ENCODE measurements at regions not wholly inside any gene's neighbourhood (a gene's known extent, or its start where the extent isn't known, plus 50 kb on each side); places are given as distances from the start of the nearest gene placed in this dataset.

DNA sequence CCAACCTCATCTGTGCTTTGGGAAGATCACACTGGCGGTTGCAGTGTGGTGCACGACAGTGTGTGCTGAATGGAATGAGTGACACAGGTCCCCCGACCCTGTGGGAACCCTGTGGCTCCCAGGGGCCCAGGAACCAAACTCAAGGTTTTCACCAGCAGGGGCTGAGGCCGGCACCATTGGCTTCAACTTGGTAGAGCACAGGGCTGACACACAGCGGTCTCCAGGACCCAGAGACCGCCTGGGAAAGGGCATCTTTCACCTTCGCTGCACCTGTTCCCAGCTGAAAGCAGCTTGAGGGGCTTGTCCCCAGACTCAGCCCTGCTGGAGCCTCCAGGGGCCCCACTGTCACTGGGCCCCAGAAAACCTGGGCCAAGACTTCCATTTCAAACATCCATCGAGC lies 59.0 kb upstream of the ODC1 start:
- no peaks in the 10 kb centered on the region for H4K20me1 ChIP-seq (replicated peaks; ENCODE audit: control insufficient read depth, extremely low read depth, insufficient read depth, low read length)
- H2AFZ ChIP-seq (ENCODE audit: low read depth, low read length), result no peak overlapping the region
- no peak overlapping the region for H3K9ac ChIP-seq (replicated peaks; ENCODE audit: extremely low read depth, insufficient read depth, low read length)
- DNase-seq (ENCODE audit: low read depth, low spot score) (no peak), FAIRE-seq (no peak)
- H3K4me2 ChIP-seq (ENCODE audit: insufficient read depth, low read length), result no peak overlapping the region
- no TSS peak for BruUV-seq (replicated peaks)
- TF ChIP-seq MYC (IDR thresholded peaks at IDR 0.05; ENCODE audit: low read depth, low read length), result no peak
- no peak for TF ChIP-seq GATA2 (IDR thresholded peaks at IDR 0.05; ENCODE audit: insufficient read depth, insufficient read length, low read depth, low read length)
- CTCF ChIA-PET, result interaction anchor here (1.3 kb wide), 1 partner anchor 16 kb away, joined by 3 read pairs; no protein-coding TSS in a partner anchor
- POLR2A ChIA-PET, result interaction anchor here (0.5 kb wide), 1 partner anchor 307 kb away, joined by 4 read pairs; no protein-coding TSS in a partner anchor
- no peaks in the 10 kb centered on the region for H3K4me1 ChIP-seq (ENCODE audit: control insufficient read depth, extremely low read depth, insufficient read depth, low read length)
- intact Hi-C loops (cut with micrococcal nuclease) (no loop called here), dilution Hi-C loops (cut with MboI; ENCODE audit: extremely low pct_ligation_motif_present, low sequenced_read_pairs) (no loop called here)
- H3K27ac ChIP-seq (ENCODE audit: insufficient read depth, low read depth, low read length), result no peak overlapping the region
- H3K4me3 ChIP-seq (replicated peaks in 1 of 3; ENCODE audit: insufficient read depth in 1 of 3, low read depth in 1 of 3, low read length in 3 of 3), result no peak overlapping the region
- H3K27me3 ChIP-seq (ENCODE audit: control insufficient read depth in 2 of 2, insufficient read depth in 2 of 2, low read length in 2 of 2), result no peaks in the 10 kb centered on the region
- H3K79me2 ChIP-seq (ENCODE audit: control insufficient read depth, insufficient read depth, low read length), result no peaks in the 10 kb centered on the region
- no peaks in the 10 kb centered on the region for H3K9me1 ChIP-seq (replicated peaks; ENCODE audit: control insufficient read depth, extremely low read depth, insufficient read depth, low read length)
- H3K36me3 ChIP-seq (ENCODE audit: control insufficient read depth in 2 of 2, extremely low read depth in 1 of 2, insufficient read depth in 2 of 2, low read length in 2 of 2), result no peaks in the 10 kb centered on the region
- no peaks in the 10 kb centered on the region for H3K9me3 ChIP-seq (replicated peaks; ENCODE audit: control insufficient read depth, insufficient read depth, low read length)

GRCh38 chr2:10504994-10505820 lies 57.1 kb upstream of the ODC1 start:
- Histone ChIP-seq H3K4me3 (replicated peaks in 1 of 3; ENCODE audit: insufficient read depth in 1 of 3, low read depth in 1 of 3, low read length in 3 of 3) (no peak overlapping the region), H3K79me2 (ENCODE audit: control insufficient read depth, insufficient read depth, low read length) (no peaks in the 10 kb centered on the region), H3K4me2 (ENCODE audit: insufficient read depth, low read length) (no peak overlapping the region), H3K9me3 (replicated peaks; ENCODE audit: control insufficient read depth, insufficient read depth, low read length) (no peaks in the 10 kb centered on the region), H3K27me3 (ENCODE audit: control insufficient read depth in 2 of 2, insufficient read depth in 2 of 2, low read length in 2 of 2) (no peaks in the 10 kb centered on the region), H2AFZ (ENCODE audit: low read depth, low read length) (no peak overlapping the region), H3K27ac (ENCODE audit: insufficient read depth, low read depth, low read length) (no peak overlapping the region), H3K9ac (replicated peaks; ENCODE audit: extremely low read depth, insufficient read depth, low read length) (no peak overlapping the region), H3K36me3 (ENCODE audit: control insufficient read depth in 2 of 2, extremely low read depth in 1 of 2, insufficient read depth in 2 of 2, low read length in 2 of 2) (no peaks in the 10 kb centered on the region), H3K4me1 (ENCODE audit: control insufficient read depth, extremely low read depth, insufficient read depth, low read length) (no peaks in the 10 kb centered on the region), H3K9me1 (replicated peaks; ENCODE audit: control insufficient read depth, extremely low read depth, insufficient read depth, low read length) (no peaks in the 10 kb centered on the region), H4K20me1 (replicated peaks; ENCODE audit: control insufficient read depth, extremely low read depth, insufficient read depth, low read length) (no peaks in the 10 kb centered on the region)
- BruUV-seq (replicated peaks), result no TSS peak
- intact Hi-C loops (cut with micrococcal nuclease), result no loop called here
- FAIRE-seq, result no peak
- DNase-seq (ENCODE audit: low read depth, low spot score), result no peak
- CTCF ChIA-PET, result interaction anchor here (1.4 kb wide), 1 partner anchor 155 kb away, joined by 4 read pairs; no protein-coding TSS in a partner anchor
- dilution Hi-C loops (cut with MboI; ENCODE audit: extremely low pct_ligation_motif_present, low sequenced_read_pairs), result no loop called here
- TF ChIP-seq POLR2A (IDR thresholded peaks at IDR 0.05; ENCODE audit: low read depth, low read length), result no peak
- TF ChIP-seq EZH2 (IDR thresholded peaks at IDR 0.05; ENCODE audit: borderline replicate concordance, low read depth, low read length, severe bottlenecking), result no peak
- no peak for TF ChIP-seq MYC (IDR thresholded peaks at IDR 0.05; ENCODE audit: low read depth, low read length)
- POLR2A ChIA-PET, result no interaction called here
